ENCODE measurements at regions not wholly inside any gene's neighbourhood (a gene's known extent, or its start where the extent isn't known, plus 50 kb on each side); places are given as distances from the start of the nearest gene placed in this dataset.

GRCh38 chr6:164296411-164296810 is 881.9 kb downstream of the QKI start:
- H3K27ac Mint-ChIP-seq, result no peak overlapping the region
- DNase-seq (ENCODE audit: low spot score), result no peak
- H3K4me1 Mint-ChIP-seq (ENCODE audit: low read depth), result no peaks in the 10 kb centered on the region
- no peak overlapping the region for H3K4me3 Mint-ChIP-seq (ENCODE audit: low read depth)
- H3K27me3 Mint-ChIP-seq (ENCODE audit: low read depth), result no peaks in the 10 kb centered on the region
- intact Hi-C loops (cut with micrococcal nuclease), result no loop called here
- no peaks in the 10 kb centered on the region for H3K36me3 Mint-ChIP-seq (ENCODE audit: low read depth)
- peaks cover 21% of the 10 kb centered on the region for H3K9me3 Mint-ChIP-seq

- intact Hi-C loops (cut with micrococcal nuclease), result no loop called here
- Mint-ChIP-seq H3K27me3 (ENCODE audit: low read depth) (no peaks in the 10 kb centered on the region), H3K27ac (no peak overlapping the region), H3K4me3 (ENCODE audit: low read depth) (no peak overlapping the region), H3K36me3 (ENCODE audit: low read depth) (no peaks in the 10 kb centered on the region), H3K9me3 (peaks cover 26% of the 10 kb centered on the region), H3K4me1 (ENCODE audit: low read depth) (no peaks in the 10 kb centered on the region)
- DNase-seq (ENCODE audit: low spot score), result no peak
Observed at GRCh38 chr6:164294047-164294784, 879.7 kb downstream of the QKI start.

DNA sequence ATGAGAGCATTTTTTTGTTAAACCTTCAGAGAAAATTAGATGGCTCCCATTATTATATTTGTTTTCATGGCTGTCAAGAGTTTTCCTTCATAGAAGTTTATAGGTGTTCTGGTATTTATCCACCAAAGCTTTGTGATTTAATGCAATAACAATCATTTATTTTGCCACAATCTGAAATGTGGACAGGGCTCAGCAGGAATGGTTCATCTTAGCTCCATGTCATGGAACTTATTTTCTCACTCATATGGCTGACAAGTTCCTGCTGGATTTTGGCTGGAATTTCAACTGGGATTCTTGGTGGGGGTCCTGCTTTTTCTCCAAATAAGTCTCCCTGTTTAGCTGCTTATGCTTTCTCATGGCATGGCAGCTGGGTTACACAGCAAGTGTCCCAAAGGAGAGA is 876.7 kb downstream of the QKI start:
- H3K27me3 Mint-ChIP-seq (ENCODE audit: low read depth), result no peaks in the 10 kb centered on the region

DNA sequence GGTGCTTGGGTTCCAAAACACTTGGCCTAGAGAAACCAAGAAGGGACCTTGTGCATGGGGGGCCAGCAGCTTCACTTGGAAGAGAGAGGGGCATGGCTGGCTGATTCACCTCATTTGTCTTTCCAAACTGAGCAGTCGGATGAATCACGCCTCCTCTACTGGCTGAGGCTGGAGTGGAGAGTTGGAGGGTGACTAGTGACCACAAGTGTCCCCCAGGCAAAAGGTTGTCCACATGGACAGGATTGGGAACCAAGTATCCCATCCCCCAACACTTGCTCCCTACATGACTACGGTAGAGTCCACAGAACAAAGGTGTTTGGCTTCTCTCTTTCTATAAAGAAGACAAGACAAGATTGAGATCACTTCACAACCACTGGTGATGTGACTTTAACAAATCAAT is 875.6 kb downstream of the QKI start:
- intact Hi-C loops (cut with micrococcal nuclease), result no loop called here
- Mint-ChIP-seq H3K36me3 (ENCODE audit: low read depth) (no peaks in the 10 kb centered on the region), H3K4me1 (ENCODE audit: low read depth) (no peaks in the 10 kb centered on the region), H3K4me3 (ENCODE audit: low read depth) (no peak overlapping the region), H3K9me3 (peaks cover 21% of the 10 kb centered on the region), H3K27ac (no peak overlapping the region), H3K27me3 (ENCODE audit: low read depth) (no peaks in the 10 kb centered on the region)
- DNase-seq (ENCODE audit: low spot score), result no peak

More for the DNA sequence above, 876.7 kb downstream of the QKI start:
- intact Hi-C loops (cut with micrococcal nuclease), result no loop called here
- no peaks in the 10 kb centered on the region for H3K4me1 Mint-ChIP-seq (ENCODE audit: low read depth)
- peaks cover 25% of the 10 kb centered on the region for H3K9me3 Mint-ChIP-seq
- H3K36me3 Mint-ChIP-seq (ENCODE audit: low read depth), result no peaks in the 10 kb centered on the region
- H3K4me3 Mint-ChIP-seq (ENCODE audit: low read depth), result no peak overlapping the region
- DNase-seq (ENCODE audit: low spot score), result no peak
- H3K27ac Mint-ChIP-seq, result no peak overlapping the region

DNA sequence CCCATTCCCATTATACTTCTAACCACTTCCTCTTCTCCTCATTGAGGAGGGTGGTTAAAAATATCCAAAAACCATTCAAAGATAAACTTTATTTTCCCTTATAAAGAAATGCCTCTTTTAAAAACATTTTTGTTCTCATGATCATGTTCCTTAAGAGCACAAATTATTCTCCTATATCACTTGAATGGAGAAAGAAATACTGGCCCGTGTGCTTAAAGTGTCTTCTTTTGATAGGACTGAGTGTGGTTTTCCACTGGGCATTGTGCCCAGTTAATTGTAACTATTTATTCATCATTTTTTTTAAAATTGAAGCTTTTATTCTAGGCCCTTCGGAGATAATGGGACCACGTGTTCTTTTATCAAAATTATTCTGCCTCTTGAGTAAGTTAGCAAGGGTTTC is 871.5 kb downstream of the QKI start:
- H3K27ac Mint-ChIP-seq, result no peak overlapping the region
- H3K36me3 Mint-ChIP-seq (ENCODE audit: low read depth), result no peaks in the 10 kb centered on the region
- intact Hi-C loops (cut with micrococcal nuclease), result no loop called here
- H3K9me3 Mint-ChIP-seq, result peaks cover 24% of the 10 kb centered on the region
- H3K4me1 Mint-ChIP-seq (ENCODE audit: low read depth), result no peaks in the 10 kb centered on the region
- no peak overlapping the region for H3K4me3 Mint-ChIP-seq (ENCODE audit: low read depth)
- no peaks in the 10 kb centered on the region for H3K27me3 Mint-ChIP-seq (ENCODE audit: low read depth)
- no peak for DNase-seq (ENCODE audit: low spot score)

- H3K9me3 Mint-ChIP-seq, result peaks cover 16% of the 10 kb centered on the region
- H3K27me3 Mint-ChIP-seq (ENCODE audit: low read depth), result no peaks in the 10 kb centered on the region
- DNase-seq (ENCODE audit: low spot score), result no peak
- H3K36me3 Mint-ChIP-seq (ENCODE audit: low read depth), result no peaks in the 10 kb centered on the region
- no peak overlapping the region for H3K4me3 Mint-ChIP-seq (ENCODE audit: low read depth)
- intact Hi-C loops (cut with micrococcal nuclease), result no loop called here
- H3K27ac Mint-ChIP-seq, result no peak overlapping the region
- H3K4me1 Mint-ChIP-seq (ENCODE audit: low read depth), result no peaks in the 10 kb centered on the region
Observed at GRCh38 chr6:164283574-164283973, 869.1 kb downstream of the QKI start.

GRCh38 chr6:164276211-164276610 is 861.7 kb downstream of the QKI start:
- no peak overlapping the region for H3K4me3 Mint-ChIP-seq (ENCODE audit: low read depth)
- H3K9me3 Mint-ChIP-seq, result peaks cover 8% of the 10 kb centered on the region
- no peaks in the 10 kb centered on the region for H3K4me1 Mint-ChIP-seq (ENCODE audit: low read depth)
- H3K27me3 Mint-ChIP-seq (ENCODE audit: low read depth), result no peaks in the 10 kb centered on the region
- intact Hi-C loops (cut with micrococcal nuclease), result no loop called here
- H3K36me3 Mint-ChIP-seq (ENCODE audit: low read depth), result no peaks in the 10 kb centered on the region
- H3K27ac Mint-ChIP-seq, result no peak overlapping the region
- no peak for DNase-seq (ENCODE audit: low spot score)

DNA sequence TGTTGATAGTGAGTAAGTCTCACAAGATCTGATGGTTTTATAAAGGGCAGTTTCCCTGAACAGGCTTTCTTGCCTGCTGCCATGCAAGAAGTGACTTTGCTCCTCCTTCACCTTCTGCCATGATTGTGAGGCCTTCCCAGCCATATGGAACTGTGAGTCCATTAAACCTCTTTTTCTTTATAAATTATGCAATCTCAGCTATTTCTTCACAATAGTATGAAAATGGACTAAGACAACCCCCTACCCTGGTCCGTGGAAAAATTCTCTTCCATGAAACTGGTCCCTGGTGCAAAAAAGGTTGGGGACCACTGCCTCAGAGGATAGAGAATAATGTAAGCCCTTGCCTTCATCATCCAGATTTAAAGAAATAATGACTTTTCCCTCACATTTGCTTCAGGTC is 861.3 kb downstream of the QKI start:
- intact Hi-C loops (cut with micrococcal nuclease), result no loop called here
- Mint-ChIP-seq H3K27ac (no peak overlapping the region), H3K4me3 (ENCODE audit: low read depth) (no peak overlapping the region), H3K9me3 (peaks cover 8% of the 10 kb centered on the region), H3K27me3 (ENCODE audit: low read depth) (no peaks in the 10 kb centered on the region), H3K36me3 (ENCODE audit: low read depth) (no peaks in the 10 kb centered on the region), H3K4me1 (ENCODE audit: low read depth) (no peaks in the 10 kb centered on the region)
- DNase-seq (ENCODE audit: low spot score), result no peak

DNA sequence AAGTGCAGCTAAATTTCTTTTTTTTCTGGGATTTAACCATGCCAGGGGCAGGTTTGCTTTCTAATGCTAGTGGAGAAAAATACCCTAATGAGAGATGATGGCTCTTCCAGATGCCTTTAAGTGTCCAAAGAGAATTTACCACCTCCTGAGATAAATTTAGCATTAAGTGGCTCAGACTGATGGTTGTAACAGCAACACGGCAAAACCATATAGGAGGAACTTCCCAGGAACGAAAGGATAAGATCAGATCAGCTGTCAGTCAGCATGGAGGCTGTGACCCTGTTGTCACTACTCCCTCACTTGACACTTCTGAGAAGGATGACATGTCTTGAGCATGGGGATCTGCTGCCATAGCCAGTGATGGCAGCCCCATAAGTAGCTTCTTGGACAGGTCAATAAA is 860.0 kb downstream of the QKI start:
- H3K27me3 Mint-ChIP-seq (ENCODE audit: low read depth), result no peaks in the 10 kb centered on the region
- no peak overlapping the region for H3K4me3 Mint-ChIP-seq (ENCODE audit: low read depth)
- intact Hi-C loops (cut with micrococcal nuclease), result no loop called here
- DNase-seq (ENCODE audit: low spot score), result no peak
- no peaks in the 10 kb centered on the region for H3K4me1 Mint-ChIP-seq (ENCODE audit: low read depth)
- peaks cover 8% of the 10 kb centered on the region for H3K9me3 Mint-ChIP-seq
- no peak overlapping the region for H3K27ac Mint-ChIP-seq
- H3K36me3 Mint-ChIP-seq (ENCODE audit: low read depth), result no peaks in the 10 kb centered on the region

GRCh38 chr6:164273491-164273890 is 859.0 kb downstream of the QKI start:
- DNase-seq (ENCODE audit: low spot score), result no peak
- intact Hi-C loops (cut with micrococcal nuclease), result no loop called here
- Mint-ChIP-seq H3K4me3 (ENCODE audit: low read depth) (no peak overlapping the region), H3K27ac (no peak overlapping the region), H3K27me3 (ENCODE audit: low read depth) (no peaks in the 10 kb centered on the region), H3K9me3 (peaks cover 8% of the 10 kb centered on the region), H3K4me1 (ENCODE audit: low read depth) (no peaks in the 10 kb centered on the region), H3K36me3 (ENCODE audit: low read depth) (no peaks in the 10 kb centered on the region)

GRCh38 chr6:164266851-164267250 is 852.3 kb downstream of the QKI start:
- DNase-seq (ENCODE audit: low spot score), result no peak
- Mint-ChIP-seq H3K9me3 (no peaks in the 10 kb centered on the region), H3K27me3 (ENCODE audit: low read depth) (no peaks in the 10 kb centered on the region), H3K36me3 (ENCODE audit: low read depth) (no peaks in the 10 kb centered on the region), H3K4me1 (ENCODE audit: low read depth) (no peaks in the 10 kb centered on the region), H3K27ac (no peak overlapping the region), H3K4me3 (ENCODE audit: low read depth) (no peak overlapping the region)
- intact Hi-C loops (cut with micrococcal nuclease), result no loop called here

GRCh38 chr6:164262348-164262747 is 847.8 kb downstream of the QKI start:
- Mint-ChIP-seq H3K27me3 (ENCODE audit: low read depth) (no peaks in the 10 kb centered on the region), H3K36me3 (ENCODE audit: low read depth) (no peaks in the 10 kb centered on the region), H3K27ac (no peak overlapping the region), H3K4me3 (ENCODE audit: low read depth) (no peak overlapping the region), H3K4me1 (ENCODE audit: low read depth) (no peaks in the 10 kb centered on the region), H3K9me3 (peaks cover 4% of the 10 kb centered on the region)
- intact Hi-C loops (cut with micrococcal nuclease), result no loop called here
- no peak for DNase-seq (ENCODE audit: low spot score)

GRCh38 chr6:164258421-164258820 is 843.9 kb downstream of the QKI start:
- no peaks in the 10 kb centered on the region for H3K36me3 Mint-ChIP-seq (ENCODE audit: low read depth)
- no peaks in the 10 kb centered on the region for H3K27me3 Mint-ChIP-seq (ENCODE audit: low read depth)
- intact Hi-C loops (cut with micrococcal nuclease), result no loop called here
- H3K4me1 Mint-ChIP-seq (ENCODE audit: low read depth), result no peaks in the 10 kb centered on the region
- peaks cover 4% of the 10 kb centered on the region for H3K9me3 Mint-ChIP-seq
- no peak overlapping the region for H3K27ac Mint-ChIP-seq
- H3K4me3 Mint-ChIP-seq (ENCODE audit: low read depth), result no peak overlapping the region
- no peak for DNase-seq (ENCODE audit: low spot score)

DNA sequence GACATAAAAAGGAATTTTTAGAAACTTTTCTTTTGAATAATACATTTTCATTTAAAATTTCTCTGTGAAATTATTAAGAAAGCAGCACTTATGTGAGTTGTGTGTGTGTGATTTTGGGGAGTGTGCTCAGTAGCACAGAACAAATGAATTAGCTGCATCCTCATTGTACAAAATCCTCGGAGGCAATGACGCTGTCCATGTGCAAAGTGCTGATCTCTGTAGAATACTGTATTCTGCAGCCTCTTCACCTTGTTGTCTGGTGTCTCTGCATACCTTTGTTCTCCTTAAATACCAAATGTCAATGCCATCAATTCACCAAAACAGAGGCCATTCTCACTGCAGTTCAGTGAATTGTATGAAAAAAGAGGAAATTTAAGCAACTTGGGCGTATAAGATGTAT is 838.4 kb downstream of the QKI start:
- H3K9me3 Mint-ChIP-seq, result no peaks in the 10 kb centered on the region
- intact Hi-C loops (cut with micrococcal nuclease), result no loop called here
- no peaks in the 10 kb centered on the region for H3K27me3 Mint-ChIP-seq (ENCODE audit: low read depth)
- no peaks in the 10 kb centered on the region for H3K36me3 Mint-ChIP-seq (ENCODE audit: low read depth)
- H3K4me1 Mint-ChIP-seq (ENCODE audit: low read depth), result no peaks in the 10 kb centered on the region
- no peak overlapping the region for H3K4me3 Mint-ChIP-seq (ENCODE audit: low read depth)
- H3K27ac Mint-ChIP-seq, result no peak overlapping the region
- DNase-seq (ENCODE audit: low spot score), result no peak
